HG02973 (cell line): ENCODE measurements at regions not wholly inside any gene's neighbourhood (a gene's known extent, or its start where the extent isn't known, plus 50 kb on each side); places are given as distances from the start of the nearest gene placed in this dataset.

Experiments
- ATAC-seq: cut with Tn5 transposase; IDR thresholded peaks from one replicate; pipeline ENCODE4 v1.9.1; 2021; ENCODE audit warnings: moderate library complexity; ENCODE audit not compliant: unreplicated experiment

- no peak for ATAC-seq
These were observed 1707.0 kb downstream of the EFNA5 start for GRCh38 chr5:105963696-105964255.

GRCh38 chr5:105961572-105961971 is 1709.2 kb downstream of the EFNA5 start:
- no peak for ATAC-seq

- no peak for ATAC-seq
These were observed 1714.1 kb downstream of the EFNA5 start for GRCh38 chr5:105956456-105957196.

GRCh38 chr5:105954341-105954740 is 1716.4 kb downstream of the EFNA5 start:
- ATAC-seq, result no peak

- no peak for ATAC-seq
These were observed 1717.1 kb downstream of the EFNA5 start for GRCh38 chr5:105953616-105954015.

GRCh38 chr5:105952875-105953274 is 1717.9 kb downstream of the EFNA5 start:
- no peak for ATAC-seq

- ATAC-seq, result no peak
These were observed 1723.3 kb downstream of the EFNA5 start for GRCh38 chr5:105947461-105947860.

- ATAC-seq, result no peak
These were observed 1725.3 kb downstream of the EFNA5 start for GRCh38 chr5:105945203-105945972.

GRCh38 chr5:105940181-105940580 is 1730.6 kb downstream of the EFNA5 start:
- no peak for ATAC-seq

GRCh38 chr5:105934171-105934570 is 1736.6 kb downstream of the EFNA5 start:
- no peak for ATAC-seq

GRCh38 chr5:105931881-105932421 is 1738.8 kb downstream of the EFNA5 start:
- ATAC-seq, result no peak

GRCh38 chr5:105929858-105930257 is 1740.9 kb downstream of the EFNA5 start:
- ATAC-seq, result no peak

GRCh38 chr5:105924366-105924765 is 1746.4 kb downstream of the EFNA5 start:
- ATAC-seq, result no peak

GRCh38 chr5:105922574-105922973 is 1748.2 kb downstream of the EFNA5 start:
- no peak for ATAC-seq

- no peak for ATAC-seq
These were observed 1748.7 kb downstream of the EFNA5 start for GRCh38 chr5:105922080-105922479.

- ATAC-seq, result no peak
These were observed 1753.5 kb downstream of the EFNA5 start for GRCh38 chr5:105917189-105917588.

- no peak for ATAC-seq
These were observed 1763.7 kb downstream of the EFNA5 start for GRCh38 chr5:105907016-105907415.

GRCh38 chr5:105905392-105905791 is 1765.3 kb downstream of the EFNA5 start:
- ATAC-seq, result no peak

- ATAC-seq, result no peak
These were observed 1767.7 kb downstream of the EFNA5 start for GRCh38 chr5:105903069-105903468.

- ATAC-seq, result no peak
These were observed 1771.0 kb downstream of the EFNA5 start for GRCh38 chr5:105899726-105900125.

- no peak for ATAC-seq
These were observed 1772.6 kb downstream of the EFNA5 start for GRCh38 chr5:105898183-105898582.

GRCh38 chr5:105885266-105885665 is 1785.5 kb downstream of the EFNA5 start:
- ATAC-seq, result no peak
